Esophagus squamous epithelium (tissue), 4 donors: ENCODE measurements at regions not wholly inside any gene's neighbourhood (a gene's known extent, or its start where the extent isn't known, plus 50 kb on each side); places are given as distances from the start of the nearest gene placed in this dataset.

Experiments used
- POLR2A ChIP-seq, 4 donors: fragments of 450-650 bp; IDR thresholded peaks; one replicate each; pipeline ENCODE4 v1.6.1; 2017; ENCODE audit warnings: antibody characterized with exemption in 4 of 4, mild to moderate bottlenecking in 4 of 4, moderate library complexity in 3 of 4
- TF ChIP-seq, protein P1 (sequence below), 6 experiments: fragments of 450-650 bp in 4 of 6; fragments of 200-600 bp in 2 of 6; sonication (generic) in 2 of 6; IDR thresholded peaks; one replicate each; pipeline ENCODE4 v1.5.1; 2016 to 2019; ENCODE audit warnings: antibody characterized with exemption in 6 of 6, mild to moderate bottlenecking in 4 of 6, moderate library complexity in 4 of 6

DNA sequence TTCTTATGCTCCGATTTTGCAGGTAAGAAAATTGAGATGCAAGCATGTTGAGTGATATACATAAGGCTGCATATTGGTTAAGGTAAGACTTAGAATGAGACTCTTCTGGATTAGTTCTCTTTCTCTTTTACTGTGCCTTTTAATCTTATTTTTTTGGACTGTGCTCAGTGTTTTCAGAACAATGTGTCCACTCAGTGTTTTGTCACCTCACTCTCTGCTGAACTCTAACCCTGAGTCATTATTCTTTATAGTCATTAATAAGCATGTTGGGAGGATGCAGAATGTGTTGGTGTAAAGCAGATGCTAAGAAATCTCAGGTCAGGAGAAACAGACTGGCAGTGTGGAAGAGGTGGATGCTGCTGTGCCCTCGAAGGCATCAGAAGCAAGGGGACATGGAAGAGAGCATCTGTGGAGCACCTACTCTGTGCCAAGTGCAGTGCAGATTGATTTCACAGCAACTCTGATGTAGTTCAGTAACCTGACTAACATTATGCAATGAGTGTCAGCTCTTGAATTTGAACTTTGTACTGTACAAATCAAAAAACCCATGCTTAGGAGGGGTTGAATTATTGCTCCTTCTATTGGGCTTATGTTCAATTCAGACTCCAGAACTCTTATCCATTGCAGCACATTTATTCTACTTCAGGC, 80.7 kb upstream of the LARGE1 start:
- TF ChIP-seq, protein P1, sequence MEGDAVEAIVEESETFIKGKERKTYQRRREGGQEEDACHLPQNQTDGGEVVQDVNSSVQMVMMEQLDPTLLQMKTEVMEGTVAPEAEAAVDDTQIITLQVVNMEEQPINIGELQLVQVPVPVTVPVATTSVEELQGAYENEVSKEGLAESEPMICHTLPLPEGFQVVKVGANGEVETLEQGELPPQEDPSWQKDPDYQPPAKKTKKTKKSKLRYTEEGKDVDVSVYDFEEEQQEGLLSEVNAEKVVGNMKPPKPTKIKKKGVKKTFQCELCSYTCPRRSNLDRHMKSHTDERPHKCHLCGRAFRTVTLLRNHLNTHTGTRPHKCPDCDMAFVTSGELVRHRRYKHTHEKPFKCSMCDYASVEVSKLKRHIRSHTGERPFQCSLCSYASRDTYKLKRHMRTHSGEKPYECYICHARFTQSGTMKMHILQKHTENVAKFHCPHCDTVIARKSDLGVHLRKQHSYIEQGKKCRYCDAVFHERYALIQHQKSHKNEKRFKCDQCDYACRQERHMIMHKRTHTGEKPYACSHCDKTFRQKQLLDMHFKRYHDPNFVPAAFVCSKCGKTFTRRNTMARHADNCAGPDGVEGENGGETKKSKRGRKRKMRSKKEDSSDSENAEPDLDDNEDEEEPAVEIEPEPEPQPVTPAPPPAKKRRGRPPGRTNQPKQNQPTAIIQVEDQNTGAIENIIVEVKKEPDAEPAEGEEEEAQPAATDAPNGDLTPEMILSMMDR (IDR thresholded peaks at IDR 0.05) = no peak
- no peak for TF ChIP-seq POLR2A (IDR thresholded peaks at IDR 0.05)
